NCI-H446 (cell line): ENCODE measurements at regions not wholly inside any gene's neighbourhood (a gene's known extent, or its start where the extent isn't known, plus 50 kb on each side); places are given as distances from the start of the nearest gene placed in this dataset.
"Not testable (repeated sequence)": the region's sequence is repeated elsewhere in the genome, so short reads cannot be mapped to it uniquely, and the experiment has no call there.

Experiments used
- DNase-seq, 2 experiments: peaks; one replicate each; lab custom pipeline; 2025; lab: John Stamatoyannopoulos, UW

- not testable (repeated sequence) for DNase-seq
Observed at GRCh38 chr11:4315292-4315691, 52.9 kb downstream of the OR52B4 start.

GRCh38 chr11:4277225-4277624 is 91.0 kb downstream of the OR52B4 start:
- not testable (repeated sequence) for DNase-seq

GRCh38 chr11:4251085-4251484 is 117.1 kb downstream of the OR52B4 start:
- DNase-seq, result not testable (repeated sequence)

GRCh38 chr11:4249475-4249874 is 118.7 kb downstream of the OR52B4 start:
- DNase-seq, result not testable (repeated sequence)

GRCh38 chr11:4237771-4238170 is 130.4 kb downstream of the OR52B4 start:
- DNase-seq, result not testable (repeated sequence)

- DNase-seq, result not testable (repeated sequence)
Observed at GRCh38 chr11:4218857-4219256, 124.3 kb downstream of the RRM1 start.

- no peak for DNase-seq
Observed at GRCh38 chr11:4213746-4214145, 119.1 kb downstream of the RRM1 start.

- DNase-seq, result no peak
Observed at GRCh38 chr11:4211991-4212390, 117.4 kb downstream of the RRM1 start.

GRCh38 chr11:4203603-4204360 is 109.2 kb downstream of the RRM1 start:
- no peak for DNase-seq

- no peak for DNase-seq
Observed at GRCh38 chr11:4202749-4203148, 108.2 kb downstream of the RRM1 start.

- DNase-seq, result no peak
Observed at GRCh38 chr11:4197112-4197511, 102.5 kb downstream of the RRM1 start.

- DNase-seq, result no peak
Observed at GRCh38 chr11:4195909-4196308, 101.3 kb downstream of the RRM1 start.

GRCh38 chr11:4194889-4195288 is 100.3 kb downstream of the RRM1 start:
- no peak for DNase-seq

GRCh38 chr11:4191031-4191571 is 96.5 kb downstream of the RRM1 start:
- DNase-seq, result peak; percentile 47 to 81

- no peak for DNase-seq
Observed at GRCh38 chr11:4190519-4190918, 95.9 kb downstream of the RRM1 start.

GRCh38 chr11:4190098-4190497 is 95.5 kb downstream of the RRM1 start:
- DNase-seq, result no peak
